Panc1 (cell line): ENCODE measurements at regions not wholly inside any gene's neighbourhood (a gene's known extent, or its start where the extent isn't known, plus 50 kb on each side); places are given as distances from the start of the nearest gene placed in this dataset.

Experiments
- ATAC-seq: fragments of 200-7000 bp; cut with Tn5 transposase; 2 replicates; pipeline ENCODE4 v1.9.1; 2020; ENCODE audit warnings: mild to moderate bottlenecking, moderate library complexity
- BruUV-seq: library from RNA; stranded (reverse); fragments of 400-500 nt; replicated peaks from 2 replicates; lab custom pipeline; 2021; lab: Mats Ljungman, UMichigan
- CTCF ChIA-PET: fragments of 300-600 bp; sonication (Branson Sonifier 250); formaldehyde crosslinking; loops from one replicate; lab custom pipeline; 2022; ENCODE audit warnings: antibody characterized with exemption; lab: Charles Lee
- POLR2A ChIA-PET: fragments of 300-600 bp; sonication (Branson Sonifier 250); formaldehyde crosslinking; loops from one replicate; lab custom pipeline; 2022; ENCODE audit warnings: antibody characterized with exemption; lab: Charles Lee
- DNase-seq: peaks from one replicate; pipeline ENCODE4 v3.0.0-alpha.2; 2010; ENCODE audit warnings: low read depth, low spot score
- H3K27ac ChIP-seq: 2 replicates; pipeline ENCODE4 v1.5.1; 2011; ENCODE audit warnings: mild to moderate bottlenecking, low read length, inconsistent platforms
- H3K27me3 ChIP-seq: fragments of 200-500 bp; sonication (Bioruptor generic); 2 replicates; pipeline ENCODE4 v1.6.0; 2014; ENCODE audit warnings: low read length, inconsistent platforms; ENCODE audit not compliant: control insufficient read depth, insufficient read depth
- H3K36me3 ChIP-seq: fragments of 200-500 bp; sonication (Bioruptor generic); 2 replicates; pipeline ENCODE4 v1.5.1; 2014; ENCODE audit warnings: inconsistent platforms, mild to moderate bottlenecking, low read length, moderate library complexity; ENCODE audit not compliant: control insufficient read depth, insufficient read depth
- H3K4me1 ChIP-seq: 2 replicates; pipeline ENCODE4 v1.5.1; 2011; ENCODE audit warnings: inconsistent platforms, mild to moderate bottlenecking, low read length, moderate library complexity; ENCODE audit not compliant: control insufficient read depth, insufficient read depth
- H3K4me3 ChIP-seq, 2 experiments: 2 replicates each; pipeline ENCODE4 v1.5.1; 2011 to 2012; ENCODE audit warnings: low read depth in 2 of 2, low read length in 2 of 2, mild to moderate bottlenecking in 2 of 2, inconsistent platforms in 1 of 2, moderate library complexity in 1 of 2
- H3K9me3 ChIP-seq: fragments of 200-500 bp; sonication (Bioruptor generic); 2 replicates; pipeline ENCODE4 v1.5.1; 2014; ENCODE audit warnings: low read depth, mild to moderate bottlenecking, inconsistent platforms, low read length, moderate library complexity; ENCODE audit not compliant: control insufficient read depth, insufficient read depth
- CTCF ChIP-seq: fragments of 450-650 bp; IDR thresholded peaks from 2 replicates; pipeline ENCODE4 v1.5.1; 2017; ENCODE audit warnings: mild to moderate bottlenecking
- POLR2AphosphoS5 ChIP-seq: IDR thresholded peaks from 2 replicates; pipeline ENCODE4 v1.6.1; 2012; ENCODE audit warnings: mild to moderate bottlenecking, low read depth, low read length, moderate library complexity
- REST ChIP-seq, 2 experiments: IDR thresholded peaks; 2 replicates each; pipeline ENCODE4 v1.6.1; 2011 to 2012; ENCODE audit warnings: low read depth in 2 of 2, control low read depth in 1 of 2, low read length in 1 of 2, mild to moderate bottlenecking in 1 of 2, moderate library complexity in 1 of 2; ENCODE audit not compliant: insufficient read depth in 1 of 2
- SIN3A ChIP-seq: IDR thresholded peaks from 2 replicates; pipeline ENCODE4 v1.6.1; 2012; ENCODE audit warnings: low read depth, mild to moderate bottlenecking, low read length, moderate library complexity, borderline replicate concordance; ENCODE audit not compliant: insufficient read depth
- TCF7L2 ChIP-seq: IDR thresholded peaks from 2 replicates; pipeline ENCODE4 v1.6.1; 2011; ENCODE audit warnings: mild to moderate bottlenecking, low read depth, low read length, inconsistent platforms
- in situ Hi-C: cut with HindIII; loops from 2 replicates; pipeline ENCODE4 v1.10.0; 2016; ENCODE audit warnings: low sequenced_read_pairs, low pct_unique_long_range_greater_than_20kb
- intact Hi-C: fragments of 100-400 bp; cut with micrococcal nuclease; formaldehyde crosslinking; loops from one replicate; pipeline ENCODE4 v1.10.0; 2022; ENCODE audit not compliant: unreplicated experiment

- CTCF ChIA-PET: no interaction called here
- in situ Hi-C loops (no loop called here), intact Hi-C loops (no loop called here)
- no peak for DNase-seq
- H3K4me1 ChIP-seq: 0 out of 2 replicates have a peak, but pooled peaks cover 4% of the 10 kb centered on the region
- no peaks in the 10 kb centered on the region for H3K9me3 ChIP-seq
- no peak overlapping the region for H3K4me3 ChIP-seq
- no peaks in the 10 kb centered on the region for H3K36me3 ChIP-seq
- no peaks in the 10 kb centered on the region for H3K27me3 ChIP-seq
- POLR2A ChIA-PET: interaction anchor here (0.6 kb wide), 2 partner anchors 247 to 353 kb away, joined by 3 to 4 read pairs; no protein-coding TSS in a partner anchor
- no TSS peak for BruUV-seq
- no peak for ATAC-seq
- H3K27ac ChIP-seq: no peak overlapping the region
- no peak for TF ChIP-seq REST (IDR thresholded peaks at IDR 0.05; ENCODE audit: insufficient read depth in 1 of 2, low read depth in 2 of 2, low read length in 1 of 2)
- TF ChIP-seq TCF7L2: no peak
- TF ChIP-seq POLR2AphosphoS5: no peak
- no peak for TF ChIP-seq CTCF
- no peak for TF ChIP-seq SIN3A
These were observed 171.5 kb upstream of the HMCN1 start for GRCh38 chr1:185562461-185563359.

- no peaks in the 10 kb centered on the region for H3K9me3 ChIP-seq
- ChIA-PET CTCF (no interaction called here), POLR2A (no interaction called here)
- no peak overlapping the region for H3K4me3 ChIP-seq
- DNase-seq (no peak), ATAC-seq (no peak)
- H3K4me1 ChIP-seq: no peaks in the 10 kb centered on the region
- no peaks in the 10 kb centered on the region for H3K36me3 ChIP-seq
- H3K27ac ChIP-seq: peak overlapping the region; percentile 40; the same call in 1 of the 2 replicates
- intact Hi-C loops (no loop called here), in situ Hi-C loops (no loop called here)
- BruUV-seq: no TSS peak
- H3K27me3 ChIP-seq: no peaks in the 10 kb centered on the region
- TF ChIP-seq TCF7L2 (no peak), CTCF (no peak), REST (IDR thresholded peaks at IDR 0.05; ENCODE audit: insufficient read depth in 1 of 2, low read depth in 2 of 2, low read length in 1 of 2) (no peak), POLR2AphosphoS5 (no peak), SIN3A (no peak)
These were observed 172.6 kb upstream of the HMCN1 start for GRCh38 chr1:185561629-185562028.
